GM21360 (cell line): ENCODE measurements at regions not wholly inside any gene's neighbourhood (a gene's known extent, or its start where the extent isn't known, plus 50 kb on each side); places are given as distances from the start of the nearest gene placed in this dataset.

ENCODE experiments used
- ATAC-seq: cut with Tn5 transposase; IDR thresholded peaks from one replicate; pipeline ENCODE4 v1.9.1; 2021; ENCODE audit warnings: mild to moderate bottlenecking, moderate library complexity; ENCODE audit not compliant: unreplicated experiment

DNA sequence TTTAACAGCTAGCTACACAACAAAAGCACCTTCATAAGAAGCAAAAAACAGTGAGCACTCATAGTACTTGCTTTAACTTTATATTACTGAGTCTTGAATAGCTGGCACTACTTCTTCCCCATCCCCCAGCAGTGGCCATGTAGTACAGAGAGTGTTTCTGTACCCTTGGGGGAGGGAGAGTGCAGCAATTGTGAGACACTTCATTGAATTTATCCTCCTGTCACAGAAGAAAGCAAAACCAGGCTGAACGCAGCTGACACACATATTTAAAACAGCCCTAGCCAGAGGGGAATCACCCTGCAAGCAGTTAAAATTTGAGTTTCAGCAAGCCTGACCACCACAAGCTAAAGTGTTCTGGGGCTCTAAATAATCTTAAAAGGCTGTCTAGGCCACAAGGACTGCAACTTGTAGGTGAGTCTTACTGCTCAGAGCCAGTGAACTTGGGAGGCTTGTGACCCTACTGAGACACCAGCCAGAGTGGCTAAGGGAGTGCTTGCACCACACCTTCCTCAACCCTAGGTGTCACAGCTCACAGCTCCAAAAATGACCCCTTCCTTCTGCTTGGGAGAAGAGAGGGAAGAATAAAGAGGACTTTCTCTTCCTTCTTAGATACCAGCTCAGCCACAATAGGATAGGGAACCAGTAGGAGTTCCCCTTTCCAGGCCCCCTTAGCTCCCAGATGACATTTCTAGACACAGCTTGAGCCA lies 97.7 kb upstream of the MEOX2 start:
- ATAC-seq = no peak

- no peak for ATAC-seq
Observed at GRCh38 chr7:15782656-15783055, 96.2 kb upstream of the MEOX2 start.

GRCh38 chr7:15781944-15782343 lies 95.5 kb upstream of the MEOX2 start:
- no peak for ATAC-seq

DNA sequence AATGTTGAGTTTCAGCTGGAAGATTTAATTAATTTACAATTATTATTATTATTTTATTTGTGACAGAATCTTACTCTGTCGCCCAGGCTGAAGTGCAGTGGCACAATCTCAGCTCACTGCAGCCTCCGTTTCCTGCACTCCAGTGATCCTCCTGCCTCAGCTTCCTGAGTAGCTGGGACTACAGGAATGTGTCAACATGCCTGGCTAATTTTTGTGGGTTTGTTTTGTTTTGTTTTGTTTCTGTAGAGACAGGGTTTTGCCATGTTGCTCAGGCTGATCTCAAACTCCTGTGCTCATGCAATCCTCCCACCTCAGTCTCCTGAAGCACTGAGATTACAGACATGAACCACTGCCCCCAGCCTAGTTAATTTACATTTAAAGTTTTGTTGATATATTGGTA lies 93.8 kb upstream of the MEOX2 start:
- no peak for ATAC-seq

GRCh38 chr7:15778191-15778590 lies 91.7 kb upstream of the MEOX2 start:
- no peak for ATAC-seq

- no peak for ATAC-seq
Observed at GRCh38 chr7:15765753-15766152, 79.3 kb upstream of the MEOX2 start.

DNA sequence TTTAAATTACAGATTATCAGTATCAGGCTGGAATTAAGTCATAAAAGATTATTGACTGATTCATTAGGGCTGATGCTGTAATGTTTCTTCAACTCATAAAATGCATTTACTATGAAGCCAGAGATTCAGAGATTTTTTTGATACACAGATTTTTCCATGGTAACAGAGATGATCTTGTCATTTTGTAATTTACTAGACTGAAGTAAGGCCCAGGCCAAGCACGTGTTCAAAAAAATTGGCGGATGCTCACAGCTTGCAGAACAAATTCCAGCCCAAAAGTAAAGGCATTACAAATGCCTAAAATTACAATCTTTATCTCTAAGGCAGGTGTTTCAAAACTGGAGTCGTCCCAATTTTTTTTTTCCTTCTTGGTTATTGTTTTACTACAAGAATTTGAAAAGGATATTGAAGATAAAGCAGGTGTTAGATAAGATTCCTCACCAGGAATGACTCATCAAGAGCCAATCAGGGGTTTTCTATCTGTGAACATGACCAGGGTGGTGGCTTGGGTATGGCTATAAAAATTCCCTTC lies 78.4 kb upstream of the MEOX2 start:
- no peak for ATAC-seq

- ATAC-seq = no peak
Observed at GRCh38 chr7:15764010-15764409, 77.5 kb upstream of the MEOX2 start.

- ATAC-seq = no peak
Observed at GRCh38 chr7:15757041-15758000, 70.8 kb upstream of the MEOX2 start.

GRCh38 chr7:15755061-15755460 lies 68.6 kb upstream of the MEOX2 start:
- ATAC-seq = no peak

DNA sequence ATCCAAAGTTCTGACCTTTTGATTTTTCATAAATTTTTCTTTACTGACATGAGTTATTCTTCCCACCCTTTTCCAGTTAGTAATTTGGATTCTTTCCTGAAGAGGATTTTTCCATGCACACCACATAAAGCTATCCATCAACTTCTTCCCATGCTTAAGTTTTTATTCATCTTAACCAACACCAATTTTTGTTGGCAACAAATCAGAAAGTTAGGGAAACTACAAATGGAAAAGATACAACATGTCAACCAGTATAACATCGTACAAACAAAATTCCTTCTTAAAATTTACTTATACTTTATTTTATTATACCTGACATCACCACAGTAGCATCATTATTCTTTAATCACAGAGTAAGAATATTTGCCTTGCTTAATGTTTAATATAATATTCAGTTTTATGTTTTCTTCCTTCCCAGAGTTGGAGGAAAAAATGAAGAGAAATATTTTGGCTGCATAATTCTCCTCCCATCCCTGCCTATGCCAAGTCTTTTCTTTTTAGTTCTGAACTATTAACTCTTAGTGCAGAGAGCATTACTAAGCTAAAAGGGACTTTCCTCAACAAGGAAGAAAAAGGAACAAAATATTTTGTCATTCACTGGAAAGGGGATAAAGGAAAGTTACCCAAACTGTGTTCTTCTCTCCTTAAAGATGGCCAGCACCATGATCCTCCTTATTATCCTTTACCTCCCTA lies 67.5 kb upstream of the MEOX2 start:
- ATAC-seq = no peak

DNA sequence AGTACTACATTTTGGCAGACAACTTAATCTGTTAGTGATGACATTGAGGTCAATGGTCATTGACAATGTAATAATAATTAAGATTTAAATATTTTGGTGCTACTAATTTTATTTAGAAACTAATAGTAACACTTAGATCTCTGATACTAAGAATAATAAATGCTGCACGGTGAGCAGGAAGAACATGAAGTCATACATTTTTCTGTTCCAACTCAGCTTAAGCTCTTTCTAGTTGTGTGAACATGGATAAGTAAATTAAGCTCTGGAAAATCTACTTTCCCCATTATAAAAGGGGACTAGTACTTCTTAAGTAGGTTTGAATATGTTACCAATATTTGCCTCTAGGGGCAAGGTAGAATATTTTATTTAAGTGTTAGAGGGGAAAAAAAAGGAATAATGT lies 65.9 kb upstream of the MEOX2 start:
- no peak for ATAC-seq

- ATAC-seq = no peak
Observed at GRCh38 chr7:15751191-15751701, 64.8 kb upstream of the MEOX2 start.

- ATAC-seq = no peak
Observed at GRCh38 chr7:15750727-15751126, 64.2 kb upstream of the MEOX2 start.

GRCh38 chr7:15749631-15750030 lies 63.1 kb upstream of the MEOX2 start:
- ATAC-seq = no peak

GRCh38 chr7:15747712-15748111 lies 61.2 kb upstream of the MEOX2 start:
- ATAC-seq = no peak

DNA sequence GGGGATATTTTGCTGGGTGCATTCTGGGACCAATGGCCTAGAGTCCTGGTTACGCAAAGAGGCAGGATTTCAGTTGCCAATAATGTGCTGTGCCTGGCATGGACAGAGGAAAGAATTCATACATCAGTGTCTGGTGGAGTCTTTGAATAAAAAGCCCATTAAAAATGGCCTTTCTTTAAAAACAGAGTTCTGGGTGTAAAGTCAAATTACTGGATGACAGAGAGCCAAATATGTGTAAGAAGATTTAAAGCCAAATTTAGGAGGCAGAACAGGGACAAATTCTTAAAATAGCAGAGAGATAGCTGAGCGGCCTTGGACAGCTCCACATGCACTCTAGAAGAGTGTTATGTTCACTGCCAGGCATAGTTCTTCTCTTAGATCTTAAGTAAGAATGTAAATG lies 60.8 kb upstream of the MEOX2 start:
- no peak for ATAC-seq

DNA sequence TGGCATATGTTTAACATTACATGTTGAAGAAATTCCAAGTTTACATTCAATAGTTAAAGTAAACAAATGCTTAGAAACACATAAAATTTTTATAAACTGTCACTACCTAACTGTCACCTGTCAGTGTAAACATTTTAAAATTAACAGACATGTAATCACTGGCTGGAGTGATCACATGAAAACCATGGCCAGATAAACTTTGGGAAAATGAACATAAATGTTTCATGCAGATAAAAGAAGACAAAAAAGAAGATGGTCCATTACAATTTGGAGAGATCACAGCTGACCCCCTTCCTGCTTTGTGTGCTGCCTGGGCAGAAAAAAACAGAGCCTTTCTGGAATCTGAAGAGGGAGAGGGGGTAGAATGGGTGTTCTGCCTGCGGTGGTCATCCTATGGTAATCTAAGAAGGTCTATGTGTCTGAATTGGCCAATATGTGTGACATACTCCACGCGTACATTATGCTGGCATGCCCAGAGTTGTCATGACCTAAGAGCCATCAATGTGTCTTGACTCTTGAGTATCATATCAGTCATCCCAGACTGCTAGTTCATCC lies 57.5 kb upstream of the MEOX2 start:
- no peak for ATAC-seq

- ATAC-seq = no peak
Observed at GRCh38 chr7:15737601-15738000, 51.1 kb upstream of the MEOX2 start.
